K562 (cell line): ENCODE measurements at regions not wholly inside any gene's neighbourhood (a gene's known extent, or its start where the extent isn't known, plus 50 kb on each side); places are given as distances from the start of the nearest gene placed in this dataset.

Source experiments
- ATAC-seq: fragments of 200-7000 bp; cut with Tn5 transposase; 3 replicates; pipeline ENCODE4 v1.9.1; 2020; ENCODE audit warnings: moderate library complexity
- BruUV-seq: library from RNA; stranded (reverse); fragments of 400-500 nt; replicated peaks from 2 replicates; lab custom pipeline; 2021; lab: Mats Ljungman, UMichigan
- CTCF ChIA-PET: fragments of 300-600 bp; formaldehyde crosslinking; extraction: SDS; loops from one replicate; lab custom pipeline; 2021; ENCODE audit warnings: low intra/inter-chr PET ratio; lab: Yijun Ruan, JAX
- POLR2A ChIA-PET: fragments of 300-600, 350-650 bp; sonication (Branson Sonifier 250); formaldehyde crosslinking; extraction: SDS; loops from one replicate; lab custom pipeline; 2021; ENCODE audit warnings: antibody characterized with exemption, inconsistent platforms; lab: Yijun Ruan, JAX
- DNase-seq, 4 experiments: peaks; one replicate each; pipeline versions ENCODE4 v3.0.0 to v3.0.0-alpha.2; 2011 to 2018; ENCODE audit warnings: low spot score in 3 of 4, mixed read lengths in 3 of 4; ENCODE audit errors: extremely low read depth in 1 of 4
- FAIRE-seq: peaks from 2 replicates; lab custom pipeline; 2011; peaks lifted over from hg19 to GRCh38; lab: Jason Lieb, UNC
- H2AFZ ChIP-seq: 2 replicates; pipeline ENCODE4 v1.6.0; 2011; ENCODE audit warnings: low read depth, low read length, control low read depth, inconsistent platforms
- H3K27ac ChIP-seq: fragments of 200-600 bp; 3 replicates; pipeline ENCODE4 v1.8.0; 2011; ENCODE audit warnings: low read depth, mild to moderate bottlenecking, control low read depth, inconsistent platforms, low read length, moderate library complexity, mixed read lengths; ENCODE audit errors: extremely low read depth
- H3K27me3 ChIP-seq, 2 experiments: fragments of 300-600 bp in 1 of 2; 2 replicates in 1 of 2; 3 replicates in 1 of 2; pipeline versions ENCODE4 v1.6.0 to v1.8.0; 2011; ENCODE audit warnings: inconsistent platforms in 2 of 2, low read length in 2 of 2, mild to moderate bottlenecking in 1 of 2, mixed read lengths in 1 of 2, moderate library complexity in 1 of 2; ENCODE audit not compliant: control insufficient read depth in 2 of 2, insufficient read depth in 2 of 2
- H3K36me3 ChIP-seq: fragments of 300-600 bp; 3 replicates; pipeline ENCODE4 v1.8.0; 2011; ENCODE audit warnings: mild to moderate bottlenecking, low read length, inconsistent platforms; ENCODE audit not compliant: control insufficient read depth, insufficient read depth
- H3K4me1 ChIP-seq, 2 experiments: fragments of 200-600 bp in 1 of 2; replicated peaks in 1 of 2; 2 replicates in 1 of 2; 3 replicates in 1 of 2; pipeline versions ENCODE4 v1.5.1 to v1.8.0; 2011; ENCODE audit warnings: inconsistent platforms in 2 of 2, low read length in 2 of 2, mild to moderate bottlenecking in 1 of 2, mixed read lengths in 1 of 2, moderate library complexity in 1 of 2; ENCODE audit not compliant: control insufficient read depth in 2 of 2, insufficient read depth in 2 of 2
- H3K4me2 ChIP-seq: 2 replicates; pipeline ENCODE4 v1.6.1; 2011; ENCODE audit warnings: low read length, control low read depth, inconsistent platforms, mixed read lengths; ENCODE audit not compliant: insufficient read depth
- H3K4me3 ChIP-seq: fragments of 200-600 bp; sonication (generic), shearing (Covaris generic); 2 replicates; pipeline ENCODE4 v1.5.1; 2016; ENCODE audit warnings: control low read depth, inconsistent platforms
- H3K79me2 ChIP-seq: fragments of 200-600 bp; 3 replicates; pipeline ENCODE4 v1.8.0; 2011; ENCODE audit warnings: low read length, inconsistent platforms; ENCODE audit not compliant: control insufficient read depth, insufficient read depth
- H3K9ac ChIP-seq, 2 experiments: 2 replicates each; pipeline versions ENCODE4 v1.6.0 to v1.6.1; 2011; ENCODE audit warnings: low read depth in 2 of 2, low read length in 2 of 2, control low read depth in 1 of 2, inconsistent platforms in 1 of 2, mild to moderate bottlenecking in 1 of 2, mixed read lengths in 1 of 2; ENCODE audit not compliant: insufficient read depth in 1 of 2
- H3K9me1 ChIP-seq: one replicate; pipeline ENCODE4 v1.6.0; 2011; ENCODE audit warnings: inconsistent platforms, mild to moderate bottlenecking, low read length, moderate library complexity; ENCODE audit not compliant: control insufficient read depth, insufficient read depth
- H3K9me3 ChIP-seq: replicated peaks from 2 replicates; pipeline ENCODE4 v1.5.1; 2011; ENCODE audit warnings: low read depth, low read length, inconsistent platforms; ENCODE audit not compliant: control insufficient read depth, insufficient read depth
- H4K20me1 ChIP-seq: replicated peaks from 2 replicates; pipeline ENCODE4 v1.6.1; 2011; ENCODE audit warnings: low read length, inconsistent platforms, mixed read lengths; ENCODE audit not compliant: control insufficient read depth, insufficient read depth
- C11orf30 ChIP-seq: fragments of 450-650 bp; IDR thresholded peaks from 2 replicates; pipeline ENCODE4 v1.6.1; 2016; ENCODE audit warnings: low read depth, mild to moderate bottlenecking
- HIVEP1 ChIP-seq: fragments of 250-450 bp; sonication (Bioruptor Pico); IDR thresholded peaks from 2 replicates; pipeline ENCODE4 v1.4.0; 2020; ENCODE audit warnings: mild to moderate bottlenecking
- LCOR ChIP-seq: sonication (generic); formaldehyde crosslinking; IDR thresholded peaks from 2 replicates; pipeline ENCODE4 v1.8.0; 2022; ENCODE audit warnings: mild to moderate bottlenecking, missing genetic modification reagents
- PHTF2 ChIP-seq: fragments of 250-450 bp; sonication (Bioruptor Pico); IDR thresholded peaks from 2 replicates; pipeline ENCODE4 v1.5.0; 2021; ENCODE audit warnings: mild to moderate bottlenecking
- PRMT5 ChIP-seq: sonication (generic); formaldehyde crosslinking; IDR thresholded peaks from 2 replicates; pipeline ENCODE4 v1.5.0; 2020; ENCODE audit warnings: missing genetic modification reagents
- RBM25 ChIP-seq: fragments of 200-400 bp; formaldehyde crosslinking; IDR thresholded peaks from 2 replicates; pipeline ENCODE4 v1.6.1; 2018; ENCODE audit warnings: low read length, low read depth, moderate library complexity; ENCODE audit not compliant: severe bottlenecking
- RUNX1 ChIP-seq: sonication (generic); IDR thresholded peaks from 2 replicates; pipeline ENCODE4 v1.6.1; 2016; ENCODE audit warnings: antibody characterized with exemption, low read depth
- ZNF121 ChIP-seq: sonication (generic); formaldehyde crosslinking; conservative IDR thresholded peaks from 2 replicates; pipeline ENCODE4 v1.8.0; 2022; ENCODE audit warnings: missing genetic modification reagents
- ZNF197 ChIP-seq: fragments of 200-800 bp; sonication (Bioruptor generic); IDR thresholded peaks from 2 replicates; pipeline ENCODE4 v1.6.1; 2016; ENCODE audit warnings: low read depth, missing genetic modification characterization, missing compliant biosample characterization
- ZNF280A ChIP-seq: fragments of 450-650 bp; IDR thresholded peaks from 2 replicates; pipeline ENCODE4 v1.6.1; 2018; ENCODE audit warnings: mild to moderate bottlenecking, low read depth; ENCODE audit not compliant: partially characterized antibody
- ZNF511 ChIP-seq: sonication (generic); formaldehyde crosslinking; IDR thresholded peaks from 2 replicates; pipeline ENCODE4 v1.8.0; 2022; ENCODE audit warnings: mild to moderate bottlenecking, missing genetic modification reagents
- ZNF644 ChIP-seq: fragments of 200-800 bp; sonication (Bioruptor generic); IDR thresholded peaks from 2 replicates; pipeline ENCODE4 v1.6.1; 2016; ENCODE audit warnings: low read depth, missing genetic modification characterization, missing compliant biosample characterization
- ZNF780A ChIP-seq: fragments of 250-450 bp; sonication (Bioruptor Pico); IDR thresholded peaks from 2 replicates; pipeline ENCODE4 v1.5.0; 2021; ENCODE audit warnings: mild to moderate bottlenecking
- WGBS: fragments of 100-300 bp; shearing (Covaris generic); methylation state at CpG from one replicate; pipeline ENCODE4 v1.1.6; 2016; ENCODE audit warnings: low coverage, mixed read lengths; ENCODE audit not compliant: insufficient coverage; ENCODE audit errors: missing lambda C conversion rate; 5-methylcytosine and 5-hydroxymethylcytosine counted together
- in situ Hi-C: fragments of 300-500 bp; cut with MboI; formaldehyde crosslinking; loops from 4 replicates; pipeline ENCODE4 v1.15.0; 2018; ENCODE audit warnings: inconsistent platforms, mixed read lengths
- intact Hi-C: fragments of 100-400 bp; cut with micrococcal nuclease; formaldehyde crosslinking; loops from 2 replicates; pipeline ENCODE4 v1.14.2; 2022

DNA sequence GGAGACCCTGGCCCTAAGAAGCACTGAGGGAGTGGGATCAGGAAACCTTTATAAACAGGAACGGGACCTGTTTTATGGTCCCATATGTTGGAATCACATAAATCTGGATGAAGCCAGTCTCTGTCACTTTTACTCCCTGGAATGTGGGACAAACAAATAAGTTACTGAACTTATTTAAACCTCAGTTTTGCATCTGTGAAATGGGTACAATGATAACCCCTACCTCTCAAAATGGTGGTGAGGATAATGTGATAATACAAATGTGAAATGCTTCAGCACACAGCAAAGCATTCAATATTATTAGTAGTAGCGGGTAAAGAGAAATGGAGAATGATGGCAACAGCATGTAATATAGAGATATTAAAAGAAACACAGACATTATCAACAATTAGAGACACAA, 298.9 kb downstream of the ZSWIM6 start:
- CTCF ChIA-PET: no interaction called here
- POLR2A ChIA-PET: no interaction called here
- no peak for FAIRE-seq
- WGBS: 0% methylated on average over 2 of the region's 2 CpGs
- BruUV-seq: no TSS peak
- TF ChIP-seq ZNF280A (no peak), RBM25 (peak; percentile 61), ZNF121 (CRISPR knock-in tag) (no peak)
- TF ChIP-seq, all 486 proteins: peak for 1
- H3K27ac ChIP-seq: no peak overlapping the region
- no peak overlapping the region for H3K4me3 ChIP-seq
- no peaks in the 10 kb centered on the region for H3K36me3 ChIP-seq
- no peak overlapping the region for H2AFZ ChIP-seq
- H3K27me3 ChIP-seq: peaks cover 11 to 16% of the 10 kb centered on the region in 2 experiments; a peak in 3 of 5 replicates
- intact Hi-C loops: no loop called here
- DNase-seq (no peak), ATAC-seq (no peak)
- H4K20me1 ChIP-seq: no peaks in the 10 kb centered on the region
- in situ Hi-C loops: loop anchor here (25.0 kb wide), 1 partner anchor 569 kb away; no protein-coding TSS in a partner anchor
- H3K9ac ChIP-seq: no peak overlapping the region
- H3K4me2 ChIP-seq: no peak overlapping the region
- no peaks in the 10 kb centered on the region for H3K79me2 ChIP-seq
- no peaks in the 10 kb centered on the region for H3K9me3 ChIP-seq
- H3K4me1 ChIP-seq: peaks cover 0 to 6% of the 10 kb centered on the region in 2 experiments; a peak in 2 of 5 replicates
- no peaks in the 10 kb centered on the region for H3K9me1 ChIP-seq

- Histone ChIP-seq H3K79me2 (no peaks in the 10 kb centered on the region), H3K4me1 (peaks cover 0 to under 1% of the 10 kb centered on the region in 2 experiments; a peak in 1 of 5 replicates), H3K9me1 (no peaks in the 10 kb centered on the region), H3K9ac (peak overlapping the region in 1 of 2 experiments; percentile 40; a peak in 1 of 4 replicates), H3K36me3 (no peaks in the 10 kb centered on the region), H3K9me3 (no peaks in the 10 kb centered on the region), H3K4me3 (no peak overlapping the region), H3K27ac (no peak overlapping the region), H3K27me3 (peaks cover 8 to 12% of the 10 kb centered on the region in 2 experiments; a peak in 3 of 5 replicates), H4K20me1 (no peaks in the 10 kb centered on the region), H2AFZ (no peak overlapping the region), H3K4me2 (no peak overlapping the region)
- in situ Hi-C loops (loop anchor here (25.0 kb wide), 1 partner anchor 569 kb away; no protein-coding TSS in a partner anchor), intact Hi-C loops (no loop called here)
- FAIRE-seq (no peak), DNase-seq (no peak), ATAC-seq (no peak)
- 0% methylated on average over 10 of the region's 11 CpGs for WGBS
- ChIA-PET POLR2A (interaction anchor here (0.6 kb wide), 2 partner anchors 368 to 631 kb away, joined by 3 read pairs; no protein-coding TSS in a partner anchor), CTCF (no interaction called here)
- BruUV-seq: no TSS peak
- TF ChIP-seq HIVEP1 (CRISPR knock-in tag): no peak
- TF ChIP-seq C11orf30: no peak
- TF ChIP-seq LCOR (CRISPR knock-in tag): no peak
- TF ChIP-seq ZNF197: no peak
- TF ChIP-seq PRMT5: no peak
- TF ChIP-seq RUNX1: no peak
- no peak for TF ChIP-seq ZNF511 (CRISPR knock-in tag)
- TF ChIP-seq ZNF644 (tag): no peak
- TF ChIP-seq ZNF780A (CRISPR knock-in tag): no peak
- TF ChIP-seq PHTF2 (CRISPR knock-in tag): no peak
Observed at GRCh38 chr5:61631438-61631941, 299.4 kb downstream of the ZSWIM6 start.
